Body of pancreas (tissue), 4 donors: ENCODE measurements at regions not wholly inside any gene's neighbourhood (a gene's known extent, or its start where the extent isn't known, plus 50 kb on each side); places are given as distances from the start of the nearest gene placed in this dataset.

Source experiments
- CTCF ChIP-seq, 7 experiments: fragments of 450-650 bp in 4 of 7; fragments of 200-600 bp in 3 of 7; sonication (generic) in 3 of 7; IDR thresholded peaks; one replicate each; pipeline ENCODE4 v1.5.1; 2016 to 2019; ENCODE audit warnings: antibody characterized with exemption in 7 of 7
- POLR2A ChIP-seq, 3 donors: fragments of 450-650 bp; IDR thresholded peaks; one replicate each; pipeline ENCODE4 v1.6.1; 2016; ENCODE audit warnings: antibody characterized with exemption in 3 of 3, mild to moderate bottlenecking in 2 of 3

DNA sequence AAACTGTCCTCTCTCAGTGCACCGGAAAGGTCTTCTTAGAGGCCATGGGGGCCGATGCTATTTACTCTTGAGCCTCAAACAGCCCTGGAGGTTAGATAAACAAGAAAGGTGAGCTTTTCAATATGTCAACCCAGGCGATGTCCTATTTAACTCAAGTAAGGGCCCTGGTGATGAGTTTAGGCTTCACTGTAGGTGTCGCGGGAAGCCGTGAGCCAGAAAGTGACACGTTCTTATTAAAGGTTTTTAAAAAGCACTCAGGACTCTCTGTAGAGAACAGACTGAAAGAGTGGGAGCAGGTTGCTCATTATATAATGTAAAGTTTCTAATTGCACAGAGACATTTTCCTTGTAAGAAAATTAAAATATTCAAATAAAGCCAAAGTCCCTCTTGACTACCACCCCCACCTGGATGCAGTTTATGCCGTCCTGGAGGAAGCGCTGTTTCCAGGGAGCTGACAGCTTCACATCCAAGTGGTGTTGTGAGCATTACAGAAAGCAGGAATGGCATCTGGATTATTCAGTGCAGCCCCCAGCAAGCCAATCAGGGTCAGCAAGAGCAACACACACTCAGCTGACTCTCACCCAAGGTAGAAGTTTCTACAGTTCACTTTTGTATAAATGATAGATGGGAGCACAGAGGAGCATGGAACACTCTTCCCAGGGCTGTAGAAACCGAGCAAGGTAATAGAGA is 280.3 kb downstream of the DRD1 start:
- no peak for TF ChIP-seq POLR2A (IDR thresholded peaks at IDR 0.05)
- no peak for TF ChIP-seq CTCF (IDR thresholded peaks at IDR 0.05)
